ENCODE measurements at regions not wholly inside any gene's neighbourhood (a gene's known extent, or its start where the extent isn't known, plus 50 kb on each side); places are given as distances from the start of the nearest gene placed in this dataset.
"Not testable (repeated sequence)": the region's sequence is repeated elsewhere in the genome, so short reads cannot be mapped to it uniquely, and the experiment has no call there.

DNA sequence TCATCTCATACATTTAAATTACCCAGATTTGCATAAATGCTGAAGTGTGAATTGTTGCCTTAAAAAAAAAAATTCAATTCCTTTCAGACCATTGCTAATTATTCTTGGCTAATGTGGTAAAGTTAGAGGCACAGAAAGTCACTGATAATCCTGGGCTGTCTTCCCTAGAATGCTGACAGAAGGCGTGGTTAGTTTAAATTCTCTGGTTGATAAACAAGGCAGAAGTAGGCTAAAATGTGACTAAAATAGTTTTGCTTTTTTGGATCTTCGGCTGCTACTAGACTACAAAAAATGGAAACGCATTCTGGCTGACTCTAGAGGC is 193.7 kb downstream of the OTOL1 start:
- H3K4me3 ChIP-seq (ENCODE audit: extremely low read depth, insufficient read depth, low read length, poor library complexity, severe bottlenecking) = no peak overlapping the region
- 90 to 100% methylated on average over 2 of the region's 3 CpGs for WGBS, 2 experiments (ENCODE audit: insufficient coverage in 2 of 2)
- no peak overlapping the region for H3K27ac ChIP-seq (ENCODE audit: low read depth, low read length, severe bottlenecking)
- no peaks in the 10 kb centered on the region for H3K9me3 ChIP-seq (ENCODE audit: control insufficient read depth, low read length)
- H3K36me3 ChIP-seq (ENCODE audit: control insufficient read depth, insufficient read depth, low read length) = no peaks in the 10 kb centered on the region
- peaks cover 2% of the 10 kb centered on the region for H3K4me1 ChIP-seq (ENCODE audit: control insufficient read depth, insufficient read depth, low read length, poor library complexity, severe bottlenecking)

- H3K27ac ChIP-seq (ENCODE audit: low read depth, low read length, severe bottlenecking) = no peak overlapping the region
- H3K36me3 ChIP-seq (ENCODE audit: control insufficient read depth, insufficient read depth, low read length) = no peaks in the 10 kb centered on the region
- H3K4me1 ChIP-seq (ENCODE audit: control insufficient read depth, insufficient read depth, low read length, poor library complexity, severe bottlenecking) = peaks cover 2% of the 10 kb centered on the region
- no peaks in the 10 kb centered on the region for H3K9me3 ChIP-seq (ENCODE audit: control insufficient read depth, low read length)
- H3K4me3 ChIP-seq (ENCODE audit: extremely low read depth, insufficient read depth, low read length, poor library complexity, severe bottlenecking) = no peak overlapping the region
- WGBS, 2 experiments (ENCODE audit: insufficient coverage in 2 of 2) = no CpG with 5 or more reads among the region's 1 CpG
Observed at GRCh38 chr3:161691677-161692076, 195.1 kb downstream of the OTOL1 start.

GRCh38 chr3:161694682-161695564 is 198.3 kb downstream of the OTOL1 start:
- no peak overlapping the region for H3K27ac ChIP-seq (ENCODE audit: low read depth, low read length, severe bottlenecking)
- no peaks in the 10 kb centered on the region for H3K36me3 ChIP-seq (ENCODE audit: control insufficient read depth, insufficient read depth, low read length)
- H3K4me3 ChIP-seq (ENCODE audit: extremely low read depth, insufficient read depth, low read length, poor library complexity, severe bottlenecking) = no peak overlapping the region
- H3K9me3 ChIP-seq (ENCODE audit: control insufficient read depth, low read length) = no peaks in the 10 kb centered on the region
- WGBS, 2 experiments (ENCODE audit: insufficient coverage in 2 of 2) = no CpG with 5 or more reads among the region's 5 CpGs
- H3K4me1 ChIP-seq (ENCODE audit: control insufficient read depth, insufficient read depth, low read length, poor library complexity, severe bottlenecking) = peaks cover 2% of the 10 kb centered on the region

DNA sequence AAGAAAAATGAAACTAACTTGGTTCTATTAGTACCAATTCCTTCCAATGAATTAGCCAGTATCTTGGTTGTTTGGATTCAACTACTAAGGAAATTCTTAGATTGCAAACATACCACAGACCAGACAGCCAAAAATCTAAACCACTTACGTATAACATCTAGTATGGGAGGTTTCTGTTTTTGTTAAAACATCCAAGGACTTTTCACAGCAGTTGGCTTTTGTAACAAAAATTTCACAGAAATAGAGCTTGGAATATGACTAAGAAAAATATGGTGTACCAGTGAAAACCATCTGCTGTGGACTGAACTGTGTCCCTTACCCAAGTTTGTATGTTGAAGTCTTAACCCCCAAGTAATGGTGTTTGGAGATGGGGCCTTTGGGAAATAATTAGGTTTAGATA is 199.2 kb downstream of the OTOL1 start:
- H3K9me3 ChIP-seq (ENCODE audit: control insufficient read depth, low read length) = no peaks in the 10 kb centered on the region
- no peak overlapping the region for H3K27ac ChIP-seq (ENCODE audit: low read depth, low read length, severe bottlenecking)
- H3K4me3 ChIP-seq (ENCODE audit: extremely low read depth, insufficient read depth, low read length, poor library complexity, severe bottlenecking) = no peak overlapping the region
- H3K4me1 ChIP-seq (ENCODE audit: control insufficient read depth, insufficient read depth, low read length, poor library complexity, severe bottlenecking) = peaks cover 2% of the 10 kb centered on the region
- WGBS, 2 experiments (ENCODE audit: insufficient coverage in 2 of 2) = no CpG with 5 or more reads among the region's 1 CpG
- no peaks in the 10 kb centered on the region for H3K36me3 ChIP-seq (ENCODE audit: control insufficient read depth, insufficient read depth, low read length)

- no peaks in the 10 kb centered on the region for H3K9me3 ChIP-seq (ENCODE audit: control insufficient read depth, low read length)
- WGBS, 2 experiments (ENCODE audit: insufficient coverage in 2 of 2) = 84 to 85% methylated on average over 2 of the region's 2 CpGs
- no peak overlapping the region for H3K4me3 ChIP-seq (ENCODE audit: extremely low read depth, insufficient read depth, low read length, poor library complexity, severe bottlenecking)
- H3K36me3 ChIP-seq (ENCODE audit: control insufficient read depth, insufficient read depth, low read length) = no peaks in the 10 kb centered on the region
- no peaks in the 10 kb centered on the region for H3K4me1 ChIP-seq (ENCODE audit: control insufficient read depth, insufficient read depth, low read length, poor library complexity, severe bottlenecking)
- no peak overlapping the region for H3K27ac ChIP-seq (ENCODE audit: low read depth, low read length, severe bottlenecking)
Observed at GRCh38 chr3:161700998-161701397, 204.4 kb downstream of the OTOL1 start.

DNA sequence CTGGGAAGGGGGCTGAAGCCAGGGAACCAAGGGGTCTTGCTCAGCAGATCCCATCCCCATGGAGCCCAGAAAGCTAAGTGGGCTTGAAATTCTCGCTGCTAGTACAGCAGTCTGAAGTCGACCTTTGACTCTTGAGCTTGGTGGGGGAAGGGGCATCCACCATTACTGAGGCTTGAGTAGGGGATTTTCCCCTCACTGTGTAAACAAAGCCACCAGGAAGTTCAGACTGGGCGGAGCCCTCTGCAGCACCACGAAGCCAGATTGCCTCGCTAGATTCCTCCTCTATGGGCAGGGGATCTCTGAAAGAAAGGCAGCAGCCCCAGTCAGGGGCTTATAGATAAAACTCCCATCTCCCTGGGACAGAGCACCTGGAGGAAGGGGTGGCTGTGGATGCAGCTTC is 210.6 kb downstream of the OTOL1 start:
- H3K27ac ChIP-seq (ENCODE audit: low read depth, low read length, severe bottlenecking); H3K36me3 ChIP-seq (ENCODE audit: control insufficient read depth, insufficient read depth, low read length); H3K4me3 ChIP-seq (ENCODE audit: extremely low read depth, insufficient read depth, low read length, poor library complexity, severe bottlenecking); H3K4me1 ChIP-seq (ENCODE audit: control insufficient read depth, insufficient read depth, low read length, poor library complexity, severe bottlenecking); H3K9me3 ChIP-seq (ENCODE audit: control insufficient read depth, low read length): not testable (repeated sequence)
- WGBS, 2 experiments (ENCODE audit: insufficient coverage in 2 of 2) = 93% methylated on average over 3 of the region's 5 CpGs; no CpG with 5 or more reads in 1 of the 2 experiments

GRCh38 chr3:161713731-161714130 is 217.1 kb downstream of the OTOL1 start:
- no peak overlapping the region for H3K4me3 ChIP-seq (ENCODE audit: extremely low read depth, insufficient read depth, low read length, poor library complexity, severe bottlenecking)
- no peak overlapping the region for H3K27ac ChIP-seq (ENCODE audit: low read depth, low read length, severe bottlenecking)
- no peaks in the 10 kb centered on the region for H3K9me3 ChIP-seq (ENCODE audit: control insufficient read depth, low read length)
- no peaks in the 10 kb centered on the region for H3K36me3 ChIP-seq (ENCODE audit: control insufficient read depth, insufficient read depth, low read length)
- no peaks in the 10 kb centered on the region for H3K4me1 ChIP-seq (ENCODE audit: control insufficient read depth, insufficient read depth, low read length, poor library complexity, severe bottlenecking)

- Histone ChIP-seq H3K4me3 (ENCODE audit: extremely low read depth, insufficient read depth, low read length, poor library complexity, severe bottlenecking) (no peak overlapping the region), H3K27ac (ENCODE audit: low read depth, low read length, severe bottlenecking) (no peak overlapping the region), H3K36me3 (ENCODE audit: control insufficient read depth, insufficient read depth, low read length) (no peaks in the 10 kb centered on the region), H3K4me1 (ENCODE audit: control insufficient read depth, insufficient read depth, low read length, poor library complexity, severe bottlenecking) (no peaks in the 10 kb centered on the region), H3K9me3 (ENCODE audit: control insufficient read depth, low read length) (no peaks in the 10 kb centered on the region)
- 50 to 83% methylated on average over 1 of the region's 2 CpGs for WGBS, 2 experiments (ENCODE audit: insufficient coverage in 2 of 2)
Observed at GRCh38 chr3:161731968-161732367, 235.4 kb downstream of the OTOL1 start.

- no peaks in the 10 kb centered on the region for H3K36me3 ChIP-seq (ENCODE audit: control insufficient read depth, insufficient read depth, low read length)
- H3K4me1 ChIP-seq (ENCODE audit: control insufficient read depth, insufficient read depth, low read length, poor library complexity, severe bottlenecking) = no peaks in the 10 kb centered on the region
Observed at GRCh38 chr3:161737171-161737570, 240.6 kb downstream of the OTOL1 start.

DNA sequence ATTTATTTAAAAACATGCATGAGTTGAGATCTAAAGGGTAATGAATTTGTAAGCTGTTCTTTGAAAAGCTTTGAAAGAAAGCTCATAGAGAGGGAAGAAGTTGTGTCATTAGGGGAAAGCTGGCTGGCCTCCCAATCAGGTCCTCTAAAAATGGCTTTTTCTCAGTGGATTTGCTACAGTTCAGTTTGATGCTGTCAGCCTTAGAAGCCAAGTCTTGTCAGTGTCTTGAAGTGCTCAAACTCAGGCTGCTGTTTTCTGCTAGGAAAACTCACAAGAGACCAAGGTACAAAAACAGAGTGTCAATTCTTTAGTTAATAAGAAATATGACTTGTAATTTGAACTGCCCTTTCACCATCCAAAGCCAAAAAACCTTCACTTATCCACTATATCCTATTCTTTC is 243.8 kb downstream of the OTOL1 start:
- H3K4me3 ChIP-seq (ENCODE audit: extremely low read depth, insufficient read depth, low read length, poor library complexity, severe bottlenecking) = no peak overlapping the region
- no peak overlapping the region for H3K27ac ChIP-seq (ENCODE audit: low read depth, low read length, severe bottlenecking)
- peaks cover 3% of the 10 kb centered on the region for H3K9me3 ChIP-seq (ENCODE audit: control insufficient read depth, low read length)
- H3K4me1 ChIP-seq (ENCODE audit: control insufficient read depth, insufficient read depth, low read length, poor library complexity, severe bottlenecking) = no peaks in the 10 kb centered on the region
- H3K36me3 ChIP-seq (ENCODE audit: control insufficient read depth, insufficient read depth, low read length) = no peaks in the 10 kb centered on the region

More at GRCh38 chr3:161737171-161737570, 240.6 kb downstream of the OTOL1 start:
- H3K4me3 ChIP-seq (ENCODE audit: extremely low read depth, insufficient read depth, low read length, poor library complexity, severe bottlenecking) = no peak overlapping the region
- no peak overlapping the region for H3K27ac ChIP-seq (ENCODE audit: low read depth, low read length, severe bottlenecking)
- no peaks in the 10 kb centered on the region for H3K9me3 ChIP-seq (ENCODE audit: control insufficient read depth, low read length)

GRCh38 chr3:161744366-161744765 is 247.8 kb downstream of the OTOL1 start:
- H3K4me1 ChIP-seq (ENCODE audit: control insufficient read depth, insufficient read depth, low read length, poor library complexity, severe bottlenecking) = no peaks in the 10 kb centered on the region
- peaks cover 3% of the 10 kb centered on the region for H3K9me3 ChIP-seq (ENCODE audit: control insufficient read depth, low read length)
- H3K4me3 ChIP-seq (ENCODE audit: extremely low read depth, insufficient read depth, low read length, poor library complexity, severe bottlenecking) = no peak overlapping the region
- WGBS, 2 experiments (ENCODE audit: insufficient coverage in 2 of 2) = 80 to 88% methylated on average over 1 to 2 of the region's 4 CpGs
- H3K36me3 ChIP-seq (ENCODE audit: control insufficient read depth, insufficient read depth, low read length) = no peaks in the 10 kb centered on the region
- no peak overlapping the region for H3K27ac ChIP-seq (ENCODE audit: low read depth, low read length, severe bottlenecking)
